ENCODE measurements at regions not wholly inside any gene's neighbourhood (a gene's known extent, or its start where the extent isn't known, plus 50 kb on each side); places are given as distances from the start of the nearest gene placed in this dataset.

GRCh38 chr4:20591571-20591970 lies 108.7 kb upstream of the PACRGL start:
- Histone ChIP-seq H3K4me1 (ENCODE audit: control insufficient read depth in 5 of 5, insufficient read depth in 5 of 5, low read length in 5 of 5) (peaks cover 0 to 4% (median 0%) of the 10 kb centered on the region in 5 donors), H3K9me3 (ENCODE audit: control insufficient read depth in 5 of 5, low read length in 5 of 5) (no peaks in the 10 kb centered on the region), H3K27me3 (ENCODE audit: control insufficient read depth in 5 of 5, insufficient read depth in 4 of 5, low read length in 5 of 5) (no peaks in the 10 kb centered on the region), H3K4me3 (ENCODE audit: low read depth in 1 of 5, low read length in 5 of 5) (no peak overlapping the region), H3K36me3 (ENCODE audit: control insufficient read depth in 5 of 5, insufficient read depth in 5 of 5, low read length in 5 of 5) (peaks cover 0 to 3% (median 0%) of the 10 kb centered on the region in 5 donors), H3K9ac (ENCODE audit: low read length in 5 of 5) (no peak overlapping the region), H3K27ac (ENCODE audit: low read depth, low read length) (no peak overlapping the region)

- Histone ChIP-seq H3K36me3 (ENCODE audit: control insufficient read depth in 5 of 5, insufficient read depth in 5 of 5, low read length in 5 of 5) (peaks cover 0 to 4% (median 0%) of the 10 kb centered on the region in 5 donors), H3K9ac (ENCODE audit: low read length in 5 of 5) (no peak overlapping the region), H3K4me3 (ENCODE audit: low read depth in 1 of 5, low read length in 5 of 5) (no peak overlapping the region), H3K4me1 (ENCODE audit: control insufficient read depth in 5 of 5, insufficient read depth in 5 of 5, low read length in 5 of 5) (peaks cover 0 to 4% (median 0%) of the 10 kb centered on the region in 5 donors), H3K9me3 (ENCODE audit: control insufficient read depth in 5 of 5, low read length in 5 of 5) (no peaks in the 10 kb centered on the region), H3K27ac (ENCODE audit: low read depth, low read length) (no peak overlapping the region), H3K27me3 (ENCODE audit: control insufficient read depth in 5 of 5, insufficient read depth in 4 of 5, low read length in 5 of 5) (no peaks in the 10 kb centered on the region)
Observed at GRCh38 chr4:20592013-20592412, 108.2 kb upstream of the PACRGL start.

DNA sequence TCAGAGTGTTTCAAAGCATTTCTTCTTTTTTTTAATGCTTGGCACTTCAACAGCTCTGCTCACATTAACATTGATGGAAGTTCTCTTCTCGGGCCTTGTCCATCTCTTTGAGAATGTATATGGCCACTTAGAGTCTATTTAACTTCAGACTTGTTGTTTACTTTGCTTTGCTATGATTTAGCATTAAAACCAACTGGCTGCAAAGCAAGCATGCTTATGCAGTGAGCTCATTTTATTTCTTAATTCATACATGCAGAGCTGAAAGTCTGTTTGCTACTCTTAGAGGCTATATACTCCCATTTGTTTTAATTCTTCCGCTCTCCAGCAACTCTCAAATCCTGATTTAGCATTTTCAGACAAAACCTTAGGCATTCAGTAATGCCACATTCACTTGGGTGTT lies 107.6 kb upstream of the PACRGL start:
- Histone ChIP-seq H3K27ac (ENCODE audit: low read depth, low read length) (no peak overlapping the region), H3K9me3 (ENCODE audit: control insufficient read depth in 5 of 5, low read length in 5 of 5) (no peaks in the 10 kb centered on the region), H3K4me1 (ENCODE audit: control insufficient read depth in 5 of 5, insufficient read depth in 5 of 5, low read length in 5 of 5) (peaks cover 0 to 4% (median 0%) of the 10 kb centered on the region in 5 donors), H3K9ac (ENCODE audit: low read length in 5 of 5) (no peak overlapping the region), H3K4me3 (ENCODE audit: low read depth in 1 of 5, low read length in 5 of 5) (no peak overlapping the region), H3K27me3 (ENCODE audit: control insufficient read depth in 5 of 5, insufficient read depth in 4 of 5, low read length in 5 of 5) (no peaks in the 10 kb centered on the region), H3K36me3 (ENCODE audit: control insufficient read depth in 5 of 5, insufficient read depth in 5 of 5, low read length in 5 of 5) (peaks cover 0 to 4% (median 0%) of the 10 kb centered on the region in 5 donors)

GRCh38 chr4:20598626-20599025 lies 101.6 kb upstream of the PACRGL start:
- Histone ChIP-seq H3K4me3 (ENCODE audit: low read depth in 1 of 5, low read length in 5 of 5) (no peak overlapping the region), H3K27ac (ENCODE audit: low read depth, low read length) (no peak overlapping the region), H3K36me3 (ENCODE audit: control insufficient read depth in 5 of 5, insufficient read depth in 5 of 5, low read length in 5 of 5) (peaks cover 0 to 6% (median 0%) of the 10 kb centered on the region in 5 donors), H3K27me3 (ENCODE audit: control insufficient read depth in 5 of 5, insufficient read depth in 4 of 5, low read length in 5 of 5) (no peaks in the 10 kb centered on the region), H3K9ac (ENCODE audit: low read length in 5 of 5) (no peak overlapping the region), H3K9me3 (ENCODE audit: control insufficient read depth in 5 of 5, low read length in 5 of 5) (no peaks in the 10 kb centered on the region), H3K4me1 (ENCODE audit: control insufficient read depth in 5 of 5, insufficient read depth in 5 of 5, low read length in 5 of 5) (no peaks in the 10 kb centered on the region)

- H3K36me3 ChIP-seq (ENCODE audit: control insufficient read depth in 5 of 5, insufficient read depth in 5 of 5, low read length in 5 of 5): peaks cover 0 to 2% (median 0%) of the 10 kb centered on the region in 5 donors
Observed at GRCh38 chr4:20603671-20604313, 96.5 kb upstream of the PACRGL start.

GRCh38 chr4:20612313-20612712 lies 87.9 kb upstream of the PACRGL start:
- peaks cover 0 to 3% (median 1%) of the 10 kb centered on the region in 5 donors for H3K4me1 ChIP-seq (ENCODE audit: control insufficient read depth in 5 of 5, insufficient read depth in 5 of 5, low read length in 5 of 5)
- peaks cover 0 to 3% (median 0%) of the 10 kb centered on the region in 5 donors for H3K36me3 ChIP-seq (ENCODE audit: control insufficient read depth in 5 of 5, insufficient read depth in 5 of 5, low read length in 5 of 5)
- no peaks in the 10 kb centered on the region for H3K27me3 ChIP-seq (ENCODE audit: control insufficient read depth in 5 of 5, insufficient read depth in 4 of 5, low read length in 5 of 5)
- H3K9ac ChIP-seq (ENCODE audit: low read length in 5 of 5): no peak overlapping the region
- no peak overlapping the region for H3K27ac ChIP-seq (ENCODE audit: low read depth, low read length)
- no peak overlapping the region for H3K4me3 ChIP-seq (ENCODE audit: low read depth in 1 of 5, low read length in 5 of 5)
- H3K9me3 ChIP-seq (ENCODE audit: control insufficient read depth in 5 of 5, low read length in 5 of 5): no peaks in the 10 kb centered on the region

More at GRCh38 chr4:20603671-20604313, 96.5 kb upstream of the PACRGL start:
- Histone ChIP-seq H3K27me3 (ENCODE audit: control insufficient read depth in 5 of 5, insufficient read depth in 4 of 5, low read length in 5 of 5) (no peaks in the 10 kb centered on the region), H3K9ac (ENCODE audit: low read length in 5 of 5) (no peak overlapping the region), H3K9me3 (ENCODE audit: control insufficient read depth in 5 of 5, low read length in 5 of 5) (no peaks in the 10 kb centered on the region), H3K4me1 (ENCODE audit: control insufficient read depth in 5 of 5, insufficient read depth in 5 of 5, low read length in 5 of 5) (peaks cover 0 to 5% (median 0%) of the 10 kb centered on the region in 5 donors), H3K4me3 (ENCODE audit: low read depth in 1 of 5, low read length in 5 of 5) (no peak overlapping the region), H3K27ac (ENCODE audit: low read depth, low read length) (no peak overlapping the region)

DNA sequence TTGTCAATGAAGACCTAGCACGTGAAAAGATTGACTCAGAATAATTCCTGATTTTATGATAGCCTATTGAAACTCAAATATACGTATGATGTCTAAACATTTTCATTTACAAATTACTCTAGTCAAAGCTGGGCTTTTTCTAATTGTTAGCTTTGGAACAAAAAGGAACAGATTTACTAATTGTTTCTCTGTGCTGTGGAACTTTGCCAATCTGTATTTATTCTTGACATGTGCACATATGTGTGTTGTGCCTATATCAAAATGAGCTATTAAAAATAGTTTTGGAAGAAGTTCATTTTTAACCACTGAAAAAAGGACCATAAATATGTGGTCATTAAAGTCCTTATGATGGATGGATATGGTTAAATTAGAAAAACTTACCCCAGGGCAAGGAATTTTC lies 85.4 kb upstream of the PACRGL start:
- Histone ChIP-seq H3K4me1 (ENCODE audit: control insufficient read depth in 5 of 5, insufficient read depth in 5 of 5, low read length in 5 of 5) (peaks cover 4 to 21% (median 19%) of the 10 kb centered on the region in 5 donors), H3K9ac (ENCODE audit: low read length in 5 of 5) (no peak overlapping the region), H3K27ac (ENCODE audit: low read depth, low read length) (no peak overlapping the region), H3K4me3 (ENCODE audit: low read depth in 1 of 5, low read length in 5 of 5) (no peak overlapping the region), H3K27me3 (ENCODE audit: control insufficient read depth in 5 of 5, insufficient read depth in 4 of 5, low read length in 5 of 5) (no peaks in the 10 kb centered on the region), H3K36me3 (ENCODE audit: control insufficient read depth in 5 of 5, insufficient read depth in 5 of 5, low read length in 5 of 5) (peaks cover 0 to 3% (median 0%) of the 10 kb centered on the region in 5 donors), H3K9me3 (ENCODE audit: control insufficient read depth in 5 of 5, low read length in 5 of 5) (no peaks in the 10 kb centered on the region)

DNA sequence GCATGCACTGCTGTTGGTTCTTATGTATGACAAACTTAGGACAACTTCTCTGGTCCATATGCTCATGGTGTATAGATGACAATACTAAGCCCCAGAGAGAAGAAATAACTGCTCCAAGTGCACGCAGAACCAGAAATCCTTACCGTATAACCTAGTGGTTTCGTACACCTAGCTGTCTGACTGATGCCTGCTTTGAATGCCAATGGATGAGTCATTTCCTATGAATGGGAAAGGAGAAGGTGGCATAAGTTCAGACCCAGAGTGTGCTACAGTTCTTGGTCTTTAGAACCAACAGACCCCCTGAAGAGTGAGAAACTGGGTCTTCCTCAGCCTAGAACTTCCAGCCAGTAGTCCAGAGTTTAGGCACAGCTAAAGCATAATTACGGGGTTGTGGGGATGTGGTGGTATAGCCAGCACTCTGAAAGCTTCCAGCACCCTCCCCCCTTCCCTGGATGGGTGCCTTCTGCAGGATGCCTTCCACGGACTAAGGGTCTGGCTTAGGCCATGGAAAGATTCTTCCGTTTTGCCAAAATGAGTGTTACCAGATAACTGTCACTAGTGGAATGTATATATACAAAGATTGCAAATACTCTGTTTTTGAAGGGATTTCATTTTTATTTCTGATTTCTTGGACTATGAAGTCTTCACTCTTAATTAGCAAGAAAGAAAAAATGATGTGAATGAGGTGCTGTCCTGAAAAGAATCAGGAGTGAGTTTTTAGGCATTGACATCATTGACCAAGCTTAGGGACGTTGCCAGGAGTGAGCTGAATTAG lies 84.6 kb upstream of the PACRGL start:
- H3K4me1 ChIP-seq (ENCODE audit: control insufficient read depth in 5 of 5, insufficient read depth in 5 of 5, low read length in 5 of 5): peaks cover 4 to 21% (median 19%) of the 10 kb centered on the region in 5 donors
- H3K36me3 ChIP-seq (ENCODE audit: control insufficient read depth in 5 of 5, insufficient read depth in 5 of 5, low read length in 5 of 5): peaks cover 0 to 3% (median 0%) of the 10 kb centered on the region in 5 donors
- H3K9ac ChIP-seq (ENCODE audit: low read length in 5 of 5): no peak overlapping the region
- H3K27ac ChIP-seq (ENCODE audit: low read depth, low read length): no peak overlapping the region
- no peaks in the 10 kb centered on the region for H3K27me3 ChIP-seq (ENCODE audit: control insufficient read depth in 5 of 5, insufficient read depth in 4 of 5, low read length in 5 of 5)
- H3K9me3 ChIP-seq (ENCODE audit: control insufficient read depth in 5 of 5, low read length in 5 of 5): no peaks in the 10 kb centered on the region
- no peak overlapping the region for H3K4me3 ChIP-seq (ENCODE audit: low read depth in 1 of 5, low read length in 5 of 5)

GRCh38 chr4:20616313-20616712 lies 83.9 kb upstream of the PACRGL start:
- Histone ChIP-seq H3K27ac (ENCODE audit: low read depth, low read length) (no peak overlapping the region), H3K4me1 (ENCODE audit: control insufficient read depth in 5 of 5, insufficient read depth in 5 of 5, low read length in 5 of 5) (peaks cover 4 to 26% (median 21%) of the 10 kb centered on the region in 5 donors), H3K36me3 (ENCODE audit: control insufficient read depth in 5 of 5, insufficient read depth in 5 of 5, low read length in 5 of 5) (peaks cover 0 to 3% (median 0%) of the 10 kb centered on the region in 5 donors), H3K9ac (ENCODE audit: low read length in 5 of 5) (no peak overlapping the region), H3K9me3 (ENCODE audit: control insufficient read depth in 5 of 5, low read length in 5 of 5) (no peaks in the 10 kb centered on the region), H3K4me3 (ENCODE audit: low read depth in 1 of 5, low read length in 5 of 5) (no peak overlapping the region), H3K27me3 (ENCODE audit: control insufficient read depth in 5 of 5, insufficient read depth in 4 of 5, low read length in 5 of 5) (no peaks in the 10 kb centered on the region)

- Histone ChIP-seq H3K27ac (ENCODE audit: low read depth, low read length) (no peak overlapping the region), H3K36me3 (ENCODE audit: control insufficient read depth in 5 of 5, insufficient read depth in 5 of 5, low read length in 5 of 5) (no peaks in the 10 kb centered on the region), H3K27me3 (ENCODE audit: control insufficient read depth in 5 of 5, insufficient read depth in 4 of 5, low read length in 5 of 5) (no peaks in the 10 kb centered on the region), H3K9ac (ENCODE audit: low read length in 5 of 5) (no peak overlapping the region), H3K4me1 (ENCODE audit: control insufficient read depth in 5 of 5, insufficient read depth in 5 of 5, low read length in 5 of 5) (peaks cover 4 to 29% (median 21%) of the 10 kb centered on the region in 5 donors), H3K4me3 (ENCODE audit: low read depth in 1 of 5, low read length in 5 of 5) (no peak overlapping the region), H3K9me3 (ENCODE audit: control insufficient read depth in 5 of 5, low read length in 5 of 5) (no peaks in the 10 kb centered on the region)
Observed at GRCh38 chr4:20616848-20617247, 83.4 kb upstream of the PACRGL start.

Data from subcutaneous abdominal adipose tissue (tissue), 5 donors.